ENCODE measurements at regions not wholly inside any gene's neighbourhood (a gene's known extent, or its start where the extent isn't known, plus 50 kb on each side); places are given as distances from the start of the nearest gene placed in this dataset.

DNA sequence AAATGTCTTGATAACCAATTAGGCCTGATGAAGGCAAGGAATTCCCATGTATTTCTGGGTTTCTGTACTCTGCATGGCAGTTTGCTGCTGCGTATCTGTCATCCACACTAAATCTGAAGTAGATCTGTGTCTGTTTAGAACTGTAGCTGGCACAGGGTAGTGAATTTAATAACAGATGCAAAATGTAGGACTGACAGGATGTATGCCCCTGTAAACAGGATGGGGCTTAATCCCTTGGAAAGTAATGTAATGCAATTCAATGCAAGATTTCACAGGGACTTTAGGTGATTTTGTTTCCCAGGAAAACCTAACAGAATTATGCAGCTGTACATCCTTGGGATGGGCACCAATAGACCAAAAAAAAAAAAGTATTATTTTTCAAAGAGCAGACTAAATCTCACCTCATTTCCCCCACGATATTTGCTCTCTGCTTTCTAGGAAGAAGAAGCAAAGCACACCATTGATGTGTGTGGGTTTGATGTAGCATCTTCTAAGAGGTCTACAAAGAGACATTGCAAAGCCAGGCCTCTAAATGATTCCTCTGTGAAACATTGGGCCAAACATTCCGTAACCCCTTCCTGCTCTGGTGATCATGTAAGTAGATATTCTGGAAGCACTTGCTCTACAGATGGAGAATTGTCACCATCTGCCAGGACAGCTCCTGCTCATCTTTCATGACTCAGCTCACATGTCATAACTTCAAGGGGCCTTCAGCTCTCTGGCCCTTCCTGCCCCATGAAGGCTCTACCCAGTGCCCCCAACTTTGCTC, 464.3 kb upstream of the RGMA start:
- TF ChIP-seq EZH2 (IDR thresholded peaks at IDR 0.05; ENCODE audit: insufficient read depth, poor library complexity, severe bottlenecking) (no peak), EZH2phosphoT487 (IDR thresholded peaks at IDR 0.05; ENCODE audit: insufficient read depth, low read depth) (no peak)
